ENCODE measurements at regions not wholly inside any gene's neighbourhood (a gene's known extent, or its start where the extent isn't known, plus 50 kb on each side); places are given as distances from the start of the nearest gene placed in this dataset.

DNA sequence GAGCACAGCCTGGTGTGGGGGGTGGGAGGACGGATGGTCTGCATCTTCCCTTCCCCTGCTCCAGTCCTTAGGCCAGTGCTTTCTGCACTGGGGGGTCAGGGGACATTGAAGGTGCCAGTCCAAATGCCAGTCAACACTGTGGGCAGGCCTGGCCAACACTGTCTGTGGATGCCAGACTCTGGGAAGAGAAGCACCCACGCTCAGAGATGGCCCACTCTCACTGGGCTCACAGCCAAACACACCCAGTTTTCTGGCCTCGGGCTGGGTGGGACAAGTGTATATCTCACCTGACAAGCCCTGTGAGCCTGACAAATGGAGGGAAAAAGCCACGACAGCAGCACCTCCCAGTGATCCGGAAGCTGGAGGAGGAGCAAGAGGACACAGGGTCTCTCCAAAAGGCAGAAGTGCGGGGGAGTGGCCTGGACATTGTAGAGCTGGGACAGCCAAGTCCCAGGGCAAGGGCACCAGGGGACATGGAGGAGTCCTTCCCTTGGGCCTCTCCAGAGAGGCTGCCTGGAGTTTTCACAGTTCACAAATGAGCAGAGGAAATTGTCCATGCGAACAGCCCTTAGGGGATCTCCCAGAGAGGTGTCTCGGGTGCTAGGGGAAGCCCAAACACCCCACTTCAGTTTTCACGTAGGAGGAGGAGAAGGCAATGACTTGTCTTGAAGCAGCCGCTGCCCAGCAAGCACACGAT lies 79.3 kb downstream of the SDC1 start (continued):
- TF ChIP-seq, protein P1, sequence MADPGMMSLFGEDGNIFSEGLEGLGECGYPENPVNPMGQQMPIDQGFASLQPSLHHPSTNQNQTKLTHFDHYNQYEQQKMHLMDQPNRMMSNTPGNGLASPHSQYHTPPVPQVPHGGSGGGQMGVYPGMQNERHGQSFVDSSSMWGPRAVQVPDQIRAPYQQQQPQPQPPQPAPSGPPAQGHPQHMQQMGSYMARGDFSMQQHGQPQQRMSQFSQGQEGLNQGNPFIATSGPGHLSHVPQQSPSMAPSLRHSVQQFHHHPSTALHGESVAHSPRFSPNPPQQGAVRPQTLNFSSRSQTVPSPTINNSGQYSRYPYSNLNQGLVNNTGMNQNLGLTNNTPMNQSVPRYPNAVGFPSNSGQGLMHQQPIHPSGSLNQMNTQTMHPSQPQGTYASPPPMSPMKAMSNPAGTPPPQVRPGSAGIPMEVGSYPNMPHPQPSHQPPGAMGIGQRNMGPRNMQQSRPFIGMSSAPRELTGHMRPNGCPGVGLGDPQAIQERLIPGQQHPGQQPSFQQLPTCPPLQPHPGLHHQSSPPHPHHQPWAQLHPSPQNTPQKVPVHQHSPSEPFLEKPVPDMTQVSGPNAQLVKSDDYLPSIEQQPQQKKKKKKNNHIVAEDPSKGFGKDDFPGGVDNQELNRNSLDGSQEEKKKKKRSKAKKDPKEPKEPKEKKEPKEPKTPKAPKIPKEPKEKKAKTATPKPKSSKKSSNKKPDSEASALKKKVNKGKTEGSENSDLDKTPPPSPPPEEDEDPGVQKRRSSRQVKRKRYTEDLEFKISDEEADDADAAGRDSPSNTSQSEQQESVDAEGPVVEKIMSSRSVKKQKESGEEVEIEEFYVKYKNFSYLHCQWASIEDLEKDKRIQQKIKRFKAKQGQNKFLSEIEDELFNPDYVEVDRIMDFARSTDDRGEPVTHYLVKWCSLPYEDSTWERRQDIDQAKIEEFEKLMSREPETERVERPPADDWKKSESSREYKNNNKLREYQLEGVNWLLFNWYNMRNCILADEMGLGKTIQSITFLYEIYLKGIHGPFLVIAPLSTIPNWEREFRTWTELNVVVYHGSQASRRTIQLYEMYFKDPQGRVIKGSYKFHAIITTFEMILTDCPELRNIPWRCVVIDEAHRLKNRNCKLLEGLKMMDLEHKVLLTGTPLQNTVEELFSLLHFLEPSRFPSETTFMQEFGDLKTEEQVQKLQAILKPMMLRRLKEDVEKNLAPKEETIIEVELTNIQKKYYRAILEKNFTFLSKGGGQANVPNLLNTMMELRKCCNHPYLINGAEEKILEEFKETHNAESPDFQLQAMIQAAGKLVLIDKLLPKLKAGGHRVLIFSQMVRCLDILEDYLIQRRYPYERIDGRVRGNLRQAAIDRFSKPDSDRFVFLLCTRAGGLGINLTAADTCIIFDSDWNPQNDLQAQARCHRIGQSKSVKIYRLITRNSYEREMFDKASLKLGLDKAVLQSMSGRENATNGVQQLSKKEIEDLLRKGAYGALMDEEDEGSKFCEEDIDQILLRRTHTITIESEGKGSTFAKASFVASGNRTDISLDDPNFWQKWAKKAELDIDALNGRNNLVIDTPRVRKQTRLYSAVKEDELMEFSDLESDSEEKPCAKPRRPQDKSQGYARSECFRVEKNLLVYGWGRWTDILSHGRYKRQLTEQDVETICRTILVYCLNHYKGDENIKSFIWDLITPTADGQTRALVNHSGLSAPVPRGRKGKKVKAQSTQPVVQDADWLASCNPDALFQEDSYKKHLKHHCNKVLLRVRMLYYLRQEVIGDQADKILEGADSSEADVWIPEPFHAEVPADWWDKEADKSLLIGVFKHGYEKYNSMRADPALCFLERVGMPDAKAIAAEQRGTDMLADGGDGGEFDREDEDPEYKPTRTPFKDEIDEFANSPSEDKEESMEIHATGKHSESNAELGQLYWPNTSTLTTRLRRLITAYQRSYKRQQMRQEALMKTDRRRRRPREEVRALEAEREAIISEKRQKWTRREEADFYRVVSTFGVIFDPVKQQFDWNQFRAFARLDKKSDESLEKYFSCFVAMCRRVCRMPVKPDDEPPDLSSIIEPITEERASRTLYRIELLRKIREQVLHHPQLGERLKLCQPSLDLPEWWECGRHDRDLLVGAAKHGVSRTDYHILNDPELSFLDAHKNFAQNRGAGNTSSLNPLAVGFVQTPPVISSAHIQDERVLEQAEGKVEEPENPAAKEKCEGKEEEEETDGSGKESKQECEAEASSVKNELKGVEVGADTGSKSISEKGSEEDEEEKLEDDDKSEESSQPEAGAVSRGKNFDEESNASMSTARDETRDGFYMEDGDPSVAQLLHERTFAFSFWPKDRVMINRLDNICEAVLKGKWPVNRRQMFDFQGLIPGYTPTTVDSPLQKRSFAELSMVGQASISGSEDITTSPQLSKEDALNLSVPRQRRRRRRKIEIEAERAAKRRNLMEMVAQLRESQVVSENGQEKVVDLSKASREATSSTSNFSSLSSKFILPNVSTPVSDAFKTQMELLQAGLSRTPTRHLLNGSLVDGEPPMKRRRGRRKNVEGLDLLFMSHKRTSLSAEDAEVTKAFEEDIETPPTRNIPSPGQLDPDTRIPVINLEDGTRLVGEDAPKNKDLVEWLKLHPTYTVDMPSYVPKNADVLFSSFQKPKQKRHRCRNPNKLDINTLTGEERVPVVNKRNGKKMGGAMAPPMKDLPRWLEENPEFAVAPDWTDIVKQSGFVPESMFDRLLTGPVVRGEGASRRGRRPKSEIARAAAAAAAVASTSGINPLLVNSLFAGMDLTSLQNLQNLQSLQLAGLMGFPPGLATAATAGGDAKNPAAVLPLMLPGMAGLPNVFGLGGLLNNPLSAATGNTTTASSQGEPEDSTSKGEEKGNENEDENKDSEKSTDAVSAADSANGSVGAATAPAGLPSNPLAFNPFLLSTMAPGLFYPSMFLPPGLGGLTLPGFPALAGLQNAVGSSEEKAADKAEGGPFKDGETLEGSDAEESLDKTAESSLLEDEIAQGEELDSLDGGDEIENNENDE (IDR thresholded peaks at IDR 0.05; ENCODE audit: low read depth, low read length) = no peak
- TF ChIP-seq, protein P2, sequence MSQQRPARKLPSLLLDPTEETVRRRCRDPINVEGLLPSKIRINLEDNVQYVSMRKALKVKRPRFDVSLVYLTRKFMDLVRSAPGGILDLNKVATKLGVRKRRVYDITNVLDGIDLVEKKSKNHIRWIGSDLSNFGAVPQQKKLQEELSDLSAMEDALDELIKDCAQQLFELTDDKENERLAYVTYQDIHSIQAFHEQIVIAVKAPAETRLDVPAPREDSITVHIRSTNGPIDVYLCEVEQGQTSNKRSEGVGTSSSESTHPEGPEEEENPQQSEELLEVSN (IDR thresholded peaks at IDR 0.05; ENCODE audit: borderline replicate concordance in 1 of 2, extremely low read depth in 1 of 2, insufficient read depth in 1 of 2, insufficient read length in 1 of 2, low read depth in 1 of 2, low read length in 1 of 2, poor library complexity in 1 of 2, severe bottlenecking in 1 of 2) = peak; percentile 83 to 87
- no peak for TF ChIP-seq FOSL1 (tag; conservative IDR thresholded peaks at IDR 0.05)
- no peak for TF ChIP-seq ZNF764 (CRISPR knock-in tag; IDR thresholded peaks at IDR 0.05; ENCODE audit: low read depth)
- TF ChIP-seq, protein P3, sequence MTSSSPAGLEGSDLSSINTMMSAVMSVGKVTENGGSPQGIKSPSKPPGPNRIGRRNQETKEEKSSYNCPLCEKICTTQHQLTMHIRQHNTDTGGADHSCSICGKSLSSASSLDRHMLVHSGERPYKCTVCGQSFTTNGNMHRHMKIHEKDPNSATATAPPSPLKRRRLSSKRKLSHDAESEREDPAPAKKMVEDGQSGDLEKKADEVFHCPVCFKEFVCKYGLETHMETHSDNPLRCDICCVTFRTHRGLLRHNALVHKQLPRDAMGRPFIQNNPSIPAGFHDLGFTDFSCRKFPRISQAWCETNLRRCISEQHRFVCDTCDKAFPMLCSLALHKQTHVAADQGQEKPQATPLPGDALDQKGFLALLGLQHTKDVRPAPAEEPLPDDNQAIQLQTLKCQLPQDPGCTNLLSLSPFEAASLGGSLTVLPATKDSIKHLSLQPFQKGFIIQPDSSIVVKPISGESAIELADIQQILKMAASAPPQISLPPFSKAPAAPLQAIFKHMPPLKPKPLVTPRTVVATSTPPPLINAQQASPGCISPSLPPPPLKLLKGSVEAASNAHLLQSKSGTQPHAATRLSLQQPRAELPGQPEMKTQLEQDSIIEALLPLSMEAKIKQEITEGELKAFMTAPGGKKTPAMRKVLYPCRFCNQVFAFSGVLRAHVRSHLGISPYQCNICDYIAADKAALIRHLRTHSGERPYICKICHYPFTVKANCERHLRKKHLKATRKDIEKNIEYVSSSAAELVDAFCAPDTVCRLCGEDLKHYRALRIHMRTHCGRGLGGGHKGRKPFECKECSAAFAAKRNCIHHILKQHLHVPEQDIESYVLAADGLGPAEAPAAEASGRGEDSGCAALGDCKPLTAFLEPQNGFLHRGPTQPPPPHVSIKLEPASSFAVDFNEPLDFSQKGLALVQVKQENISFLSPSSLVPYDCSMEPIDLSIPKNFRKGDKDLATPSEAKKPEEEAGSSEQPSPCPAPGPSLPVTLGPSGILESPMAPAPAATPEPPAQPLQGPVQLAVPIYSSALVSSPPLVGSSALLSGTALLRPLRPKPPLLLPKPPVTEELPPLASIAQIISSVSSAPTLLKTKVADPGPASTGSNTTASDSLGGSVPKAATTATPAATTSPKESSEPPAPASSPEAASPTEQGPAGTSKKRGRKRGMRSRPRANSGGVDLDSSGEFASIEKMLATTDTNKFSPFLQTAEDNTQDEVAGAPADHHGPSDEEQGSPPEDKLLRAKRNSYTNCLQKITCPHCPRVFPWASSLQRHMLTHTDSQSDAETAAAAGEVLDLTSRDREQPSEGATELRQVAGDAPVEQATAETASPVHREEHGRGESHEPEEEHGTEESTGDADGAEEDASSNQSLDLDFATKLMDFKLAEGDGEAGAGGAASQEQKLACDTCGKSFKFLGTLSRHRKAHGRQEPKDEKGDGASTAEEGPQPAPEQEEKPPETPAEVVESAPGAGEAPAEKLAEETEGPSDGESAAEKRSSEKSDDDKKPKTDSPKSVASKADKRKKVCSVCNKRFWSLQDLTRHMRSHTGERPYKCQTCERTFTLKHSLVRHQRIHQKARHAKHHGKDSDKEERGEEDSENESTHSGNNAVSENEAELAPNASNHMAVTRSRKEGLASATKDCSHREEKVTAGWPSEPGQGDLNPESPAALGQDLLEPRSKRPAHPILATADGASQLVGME (CRISPR knock-in tag; IDR thresholded peaks at IDR 0.05) = no peak
- TF ChIP-seq RBM25 (IDR thresholded peaks at IDR 0.05; ENCODE audit: low read depth, low read length, severe bottlenecking) = no peak
- no peak for TF ChIP-seq BACH1 (tag; IDR thresholded peaks at IDR 0.05)
- TF ChIP-seq PRPF4 (IDR thresholded peaks at IDR 0.05; ENCODE audit: insufficient read depth, low read depth, low read length, poor library complexity, severe bottlenecking) = no peak

Measured in K562 (cell line).